Endothelial cell of umbilical vein (primary cell): ENCODE measurements at regions not wholly inside any gene's neighbourhood (a gene's known extent, or its start where the extent isn't known, plus 50 kb on each side); places are given as distances from the start of the nearest gene placed in this dataset.

Experiments
- BruUV-seq: library from RNA; stranded (reverse); fragments of 400-500 nt; replicated peaks from 2 replicates; lab custom pipeline; 2021; lab: Mats Ljungman, UMichigan
- CTCF ChIA-PET: fragments of 300-600, 350-600 bp; sonication (Branson Sonifier 250); formaldehyde crosslinking; loops from one replicate; lab custom pipeline; 2021; ENCODE audit warnings: antibody characterized with exemption, inconsistent platforms; lab: Charles Lee
- POLR2A ChIA-PET: fragments of 300-600, 350-600 bp; sonication (Branson Sonifier 250); formaldehyde crosslinking; loops from one replicate; lab custom pipeline; 2021; ENCODE audit warnings: antibody characterized with exemption, inconsistent platforms; lab: Charles Lee
- DNase-seq: peaks from one replicate; pipeline ENCODE4 v3.0.0-alpha.2; 2011; ENCODE audit warnings: low read depth, low spot score
- FAIRE-seq: peaks from 2 replicates; lab custom pipeline; 2011; peaks lifted over from hg19 to GRCh38; lab: Jason Lieb, UNC
- H2AFZ ChIP-seq: 2 replicates; pipeline ENCODE4 v1.6.0; 2012; ENCODE audit warnings: low read depth, low read length, control low read depth, inconsistent platforms
- H3K27ac ChIP-seq: 2 replicates; pipeline ENCODE4 v1.5.1; 2011; ENCODE audit warnings: low read depth, mild to moderate bottlenecking, control low read depth, low read length, moderate library complexity; ENCODE audit not compliant: insufficient read depth
- H3K27me3 ChIP-seq, 2 experiments: 2 replicates each; pipeline versions ENCODE4 v1.6.0 to v1.6.1; 2011; ENCODE audit warnings: low read length in 2 of 2, mixed read lengths in 1 of 2; ENCODE audit not compliant: control insufficient read depth in 2 of 2, insufficient read depth in 2 of 2
- H3K36me3 ChIP-seq, 2 experiments: 2 replicates in 1 of 2; 3 replicates in 1 of 2; pipeline ENCODE4 v1.5.1; 2011; ENCODE audit warnings: low read length in 2 of 2, mild to moderate bottlenecking in 1 of 2, moderate library complexity in 1 of 2; ENCODE audit not compliant: control insufficient read depth in 2 of 2, insufficient read depth in 2 of 2; ENCODE audit errors: extremely low read depth in 1 of 2
- H3K4me1 ChIP-seq: 3 replicates; pipeline ENCODE4 v1.5.1; 2011; ENCODE audit warnings: mild to moderate bottlenecking, low read length; ENCODE audit not compliant: control insufficient read depth, insufficient read depth; ENCODE audit errors: extremely low read depth
- H3K4me2 ChIP-seq: 2 replicates; pipeline ENCODE4 v1.6.1; 2011; ENCODE audit warnings: low read length, control low read depth, mixed read lengths; ENCODE audit not compliant: insufficient read depth
- H3K4me3 ChIP-seq, 3 experiments: fragments of 200-600 bp in 1 of 3; sonication (generic), shearing (Covaris generic) in 1 of 3; replicated peaks in 1 of 3; 2 replicates each; pipeline ENCODE4 v1.5.1; 2011 to 2016; ENCODE audit warnings: control low read depth in 3 of 3, low read length in 3 of 3, mild to moderate bottlenecking in 2 of 3, inconsistent platforms in 1 of 3, low read depth in 1 of 3, moderate library complexity in 1 of 3; ENCODE audit not compliant: insufficient read depth in 1 of 3
- H3K79me2 ChIP-seq: 2 replicates; pipeline ENCODE4 v1.6.0; 2012; ENCODE audit warnings: low read length, inconsistent platforms; ENCODE audit not compliant: control insufficient read depth, insufficient read depth
- H3K9ac ChIP-seq: replicated peaks from 2 replicates; pipeline ENCODE3; 2011; ENCODE audit warnings: low read length, control low read depth; ENCODE audit not compliant: insufficient read depth; ENCODE audit errors: extremely low read depth
- H3K9me1 ChIP-seq: replicated peaks from 3 replicates; pipeline ENCODE4 v1.6.0; 2011; ENCODE audit warnings: mild to moderate bottlenecking, low read length; ENCODE audit not compliant: control insufficient read depth, insufficient read depth; ENCODE audit errors: extremely low read depth
- H3K9me3 ChIP-seq: replicated peaks from 2 replicates; pipeline ENCODE4 v1.5.1; 2012; ENCODE audit warnings: low read length, inconsistent platforms; ENCODE audit not compliant: control insufficient read depth, insufficient read depth
- H4K20me1 ChIP-seq: replicated peaks from 2 replicates; pipeline ENCODE3; 2011; ENCODE audit warnings: mild to moderate bottlenecking, low read length; ENCODE audit not compliant: control insufficient read depth, insufficient read depth; ENCODE audit errors: extremely low read depth
- CTCF ChIP-seq, 2 donors: IDR thresholded peaks; 1 replicate in 1 of 2; 2 replicates in 1 of 2; pipeline ENCODE4 v1.5.1; 2011; ENCODE audit warnings: low read length in 2 of 2, mild to moderate bottlenecking in 2 of 2, moderate library complexity in 2 of 2, control low read depth in 1 of 2, inconsistent platforms in 1 of 2, low read depth in 1 of 2; ENCODE audit not compliant: insufficient read depth in 1 of 2; ENCODE audit errors: extremely low read depth in 1 of 2
- EZH2 ChIP-seq: IDR thresholded peaks from 2 replicates; pipeline ENCODE4 v1.6.1; 2012; ENCODE audit warnings: borderline replicate concordance, low read depth, mild to moderate bottlenecking, moderate library complexity, low read length, inconsistent platforms; ENCODE audit not compliant: severe bottlenecking
- FOS ChIP-seq: IDR thresholded peaks from 2 replicates; pipeline ENCODE4 v1.6.1; 2011; ENCODE audit warnings: mild to moderate bottlenecking, low read length, moderate library complexity, borderline replicate concordance; ENCODE audit not compliant: insufficient read depth
- GATA2 ChIP-seq: IDR thresholded peaks from 2 replicates; pipeline ENCODE4 v1.7.0; 2011; ENCODE audit warnings: low read depth, mild to moderate bottlenecking, moderate library complexity, mixed read lengths, low read length; ENCODE audit not compliant: insufficient read length, insufficient read depth
- JUN ChIP-seq: IDR thresholded peaks from 2 replicates; pipeline ENCODE4 v1.6.1; 2011; ENCODE audit warnings: borderline replicate concordance, low read depth; ENCODE audit not compliant: insufficient read length, insufficient read depth
- MAX ChIP-seq: IDR thresholded peaks from 2 replicates; pipeline ENCODE4 v1.6.1; 2011; ENCODE audit not compliant: insufficient read depth, insufficient read length
- MYC ChIP-seq: IDR thresholded peaks from one replicate; pipeline ENCODE4 v1.6.1; 2011; ENCODE audit warnings: mild to moderate bottlenecking, low read depth, low read length
- POLR2A ChIP-seq: IDR thresholded peaks from 2 replicates; pipeline ENCODE4 v1.6.1; 2012; ENCODE audit warnings: low read depth, mild to moderate bottlenecking, control low read depth, low read length
- POLR2AphosphoS5 ChIP-seq: IDR thresholded peaks from 2 replicates; pipeline ENCODE4 v1.6.1; 2012; ENCODE audit warnings: low read depth, mild to moderate bottlenecking, control low read depth, low read length, moderate library complexity; ENCODE audit not compliant: insufficient read depth
- dilution Hi-C: fragments of 300-500 bp; cut with MboI; formaldehyde crosslinking; loops from one replicate; pipeline ENCODE4 v1.15.0; 2019; ENCODE audit warnings: low sequenced_read_pairs; ENCODE audit not compliant: extremely low pct_ligation_motif_present
- intact Hi-C: fragments of 100-400 bp; cut with micrococcal nuclease; formaldehyde crosslinking; loops from one replicate; pipeline ENCODE4 v1.10.0; 2022

GRCh38 chr3:159911664-159912037 is 77.0 kb upstream of the IL12A start:
- POLR2A ChIA-PET, result no interaction called here
- no peaks in the 10 kb centered on the region for H3K36me3 ChIP-seq
- peak overlapping the region; percentile 21 for H2AFZ ChIP-seq
- DNase-seq (no peak), FAIRE-seq (no peak)
- no peak overlapping the region for H3K27ac ChIP-seq
- no peak overlapping the region for H3K4me3 ChIP-seq
- TF ChIP-seq MAX (no peak), POLR2A (no peak), MYC (no peak), GATA2 (no peak), EZH2 (no peak), FOS (no peak), JUN (no peak), POLR2AphosphoS5 (no peak), CTCF (IDR thresholded peaks at IDR 0.05; ENCODE audit: extremely low read depth in 1 of 2, insufficient read depth in 1 of 2, low read depth in 1 of 2, low read length in 2 of 2) (no peak)
- no peaks in the 10 kb centered on the region for H3K27me3 ChIP-seq
- H3K9me1 ChIP-seq, result peaks cover 3% of the 10 kb centered on the region
- no peak overlapping the region for H3K9ac ChIP-seq
- no peaks in the 10 kb centered on the region for H3K9me3 ChIP-seq
- dilution Hi-C loops (no loop called here), intact Hi-C loops (no loop called here)
- H4K20me1 ChIP-seq, result no peaks in the 10 kb centered on the region
- no TSS peak for BruUV-seq
- no peaks in the 10 kb centered on the region for H3K79me2 ChIP-seq
- CTCF ChIA-PET, result interaction anchor here (0.6 to 1.2 kb wide), 3 partner anchors 9 to 54 kb away, joined by 3 to 6 read pairs (median 4); no protein-coding TSS in a partner anchor
- no peaks in the 10 kb centered on the region for H3K4me1 ChIP-seq
- no peak overlapping the region for H3K4me2 ChIP-seq
